ENCODE measurements at regions not wholly inside any gene's neighbourhood (a gene's known extent, or its start where the extent isn't known, plus 50 kb on each side); places are given as distances from the start of the nearest gene placed in this dataset.

- SMC1A ChIA-PET (ENCODE audit: uncharacterized antibody, unreplicated experiment): no interaction called here
- RAD21 ChIA-PET (ENCODE audit: unreplicated experiment): no interaction called here
- BruUV-seq (replicated peaks): no TSS peak
- Histone ChIP-seq H3K4me1 (ENCODE audit: control insufficient read depth, insufficient read depth, low read length) (no peaks in the 10 kb centered on the region), H3K79me2 (ENCODE audit: control insufficient read depth, insufficient read depth, low read length) (no peaks in the 10 kb centered on the region), H3K27me3 (replicated peaks in 1 of 2; ENCODE audit: control insufficient read depth in 2 of 2, insufficient read depth in 2 of 2, low read length in 1 of 2) (no peaks in the 10 kb centered on the region), H2AFZ (ENCODE audit: control insufficient read depth, low read depth, low read length) (no peak overlapping the region), H3K4me3 (no peak overlapping the region), H3K27ac (ENCODE audit: control insufficient read depth, insufficient read depth) (no peak overlapping the region), H3K4me2 (ENCODE audit: control insufficient read depth, insufficient read depth) (no peak overlapping the region), H3K36me3 (ENCODE audit: control insufficient read depth in 2 of 2, insufficient read depth in 2 of 2, low read length in 1 of 2) (no peaks in the 10 kb centered on the region), H3K9ac (ENCODE audit: control insufficient read depth, insufficient read depth, low read length) (no peak overlapping the region), H4K20me1 (ENCODE audit: control insufficient read depth, insufficient read depth) (no peaks in the 10 kb centered on the region), H3K9me3 (replicated peaks; ENCODE audit: control insufficient read depth, insufficient read depth, low read length) (no peaks in the 10 kb centered on the region)
- TF ChIP-seq SMAD5 (IDR thresholded peaks at IDR 0.05; ENCODE audit: low read depth) (no peak), IRF5 (IDR thresholded peaks at IDR 0.05; ENCODE audit: borderline replicate concordance) (no peak), SRF (IDR thresholded peaks at IDR 0.05; ENCODE audit: low read depth in 2 of 2, low read length in 2 of 2) (no peak), MTA2 (IDR thresholded peaks at IDR 0.05; ENCODE audit: low read depth) (no peak), ZZZ3 (IDR thresholded peaks at IDR 0.05; ENCODE audit: control insufficient read depth, insufficient read length, low read depth) (no peak), EED (IDR thresholded peaks at IDR 0.05; ENCODE audit: low read depth) (no peak), STAT1 (conservative IDR thresholded peaks at IDR 0.05) (no peak), PAX5 (IDR thresholded peaks at IDR 0.05; ENCODE audit: borderline replicate concordance, low read depth, low read length) (no peak), NR2C2 (IDR thresholded peaks at IDR 0.05; ENCODE audit: borderline replicate concordance, control insufficient read depth, insufficient read length, low read depth) (no peak), ESRRA (IDR thresholded peaks at IDR 0.05; ENCODE audit: low read length) (no peak), KDM1A (IDR thresholded peaks at IDR 0.05; ENCODE audit: borderline replicate concordance) (no peak), YBX1 (IDR thresholded peaks at IDR 0.05) (no peak), SUPT20H (IDR thresholded peaks at IDR 0.05; ENCODE audit: borderline replicate concordance, control insufficient read depth, low read depth, low read length) (no peak), BRCA1 (IDR thresholded peaks at IDR 0.05; ENCODE audit: low read depth, low read length) (no peak), MEF2B (IDR thresholded peaks at IDR 0.05; ENCODE audit: partially characterized antibody, poor library complexity, severe bottlenecking) (no peak), NFXL1 (IDR thresholded peaks at IDR 0.05; ENCODE audit: borderline replicate concordance) (no peak), MYB (IDR thresholded peaks at IDR 0.05; ENCODE audit: borderline replicate concordance, low read depth, low read length) (no peak)
- TF ChIP-seq, protein P1, sequence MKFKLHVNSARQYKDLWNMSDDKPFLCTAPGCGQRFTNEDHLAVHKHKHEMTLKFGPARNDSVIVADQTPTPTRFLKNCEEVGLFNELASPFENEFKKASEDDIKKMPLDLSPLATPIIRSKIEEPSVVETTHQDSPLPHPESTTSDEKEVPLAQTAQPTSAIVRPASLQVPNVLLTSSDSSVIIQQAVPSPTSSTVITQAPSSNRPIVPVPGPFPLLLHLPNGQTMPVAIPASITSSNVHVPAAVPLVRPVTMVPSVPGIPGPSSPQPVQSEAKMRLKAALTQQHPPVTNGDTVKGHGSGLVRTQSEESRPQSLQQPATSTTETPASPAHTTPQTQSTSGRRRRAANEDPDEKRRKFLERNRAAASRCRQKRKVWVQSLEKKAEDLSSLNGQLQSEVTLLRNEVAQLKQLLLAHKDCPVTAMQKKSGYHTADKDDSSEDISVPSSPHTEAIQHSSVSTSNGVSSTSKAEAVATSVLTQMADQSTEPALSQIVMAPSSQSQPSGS (IDR thresholded peaks at IDR 0.05; ENCODE audit: low read length): no peak
- in situ Hi-C loops (cut with MboI) (no loop called here), intact Hi-C loops (cut with micrococcal nuclease; ENCODE audit: unreplicated experiment) (no loop called here)
- no peak for DNase-seq (ENCODE audit: low read depth, low spot score)
- 27% methylated on average over 5 of the region's 5 CpGs for WGBS (ENCODE audit: insufficient coverage, insufficient replicate concordance, low lambda C conversion rate, missing lambda C conversion rate)
- no peak for FAIRE-seq
- POLR2A ChIA-PET: no interaction called here
- CTCF ChIA-PET: no interaction called here
- ATAC-seq: no peak
Observed at GRCh38 chr10:21304198-21304597, 221.3 kb downstream of the SKIDA1 start.
